Esophagus squamous epithelium (tissue), 5 donors: ENCODE measurements at regions not wholly inside any gene's neighbourhood (a gene's known extent, or its start where the extent isn't known, plus 50 kb on each side); places are given as distances from the start of the nearest gene placed in this dataset.

Experiments
- DNase-seq: peaks from one replicate; lab custom pipeline; 2025; lab: John Stamatoyannopoulos, UW
- H3K27ac ChIP-seq, 4 donors: fragments of 200-600 bp; sonication (generic); one replicate each; pipeline ENCODE4 v1.5.1; 2016 to 2019; ENCODE audit warnings: mild to moderate bottlenecking in 1 of 4
- H3K27me3 ChIP-seq, 4 donors: fragments of 200-600 bp; sonication (generic); 1 replicate in 3 of 4; 2 replicates in 1 of 4; pipeline versions ENCODE4 v1.5.1 to v1.6.0; 2017 to 2021; ENCODE audit warnings: antibody characterized with exemption in 1 of 4
- H3K36me3 ChIP-seq, 3 donors: fragments of 200-600 bp; sonication (generic); one replicate each; pipeline ENCODE4 v1.5.1; 2016 to 2019
- H3K4me1 ChIP-seq, 3 donors: fragments of 200-600 bp; sonication (generic); one replicate each; pipeline ENCODE4 v1.5.1; 2017 to 2019
- H3K4me3 ChIP-seq, 4 donors: fragments of 200-600 bp; sonication (generic); 1 replicate in 3 of 4; 2 replicates in 1 of 4; pipeline ENCODE4 v1.5.1; 2016 to 2019; ENCODE audit warnings: mild to moderate bottlenecking in 2 of 4, moderate library complexity in 1 of 4
- H3K9me3 ChIP-seq, 3 donors: fragments of 200-600 bp; sonication (generic); one replicate each; pipeline ENCODE4 v1.5.1; 2016 to 2019
- CTCF ChIP-seq, 6 experiments: fragments of 450-650 bp in 4 of 6; fragments of 200-600 bp in 2 of 6; sonication (generic) in 2 of 6; IDR thresholded peaks; one replicate each; pipeline ENCODE4 v1.5.1; 2016 to 2019; ENCODE audit warnings: antibody characterized with exemption in 6 of 6, mild to moderate bottlenecking in 4 of 6, moderate library complexity in 4 of 6
- POLR2A ChIP-seq, 4 donors: fragments of 450-650 bp; IDR thresholded peaks; one replicate each; pipeline ENCODE4 v1.6.1; 2017; ENCODE audit warnings: antibody characterized with exemption in 4 of 4, mild to moderate bottlenecking in 4 of 4, moderate library complexity in 3 of 4
- WGBS, 2 donors: methylation state at CpG; one replicate each; pipeline ENCODE4 v1.1.5; 2018; 5-methylcytosine and 5-hydroxymethylcytosine counted together
- intact Hi-C: fragments of 100-400 bp; cut with DNase I; formaldehyde crosslinking; loops from one replicate; pipeline ENCODE4 v1.15.0; 2022
- donor health status: DM: yes; HTN: yes; CAD: no.

GRCh38 chr11:70537576-70538571 is 139.5 kb downstream of the CTTN start:
- Histone ChIP-seq H3K36me3 (no peaks in the 10 kb centered on the region), H3K4me1 (no peaks in the 10 kb centered on the region), H3K9me3 (no peaks in the 10 kb centered on the region), H3K27me3 (no peaks in the 10 kb centered on the region), H3K27ac (no peak overlapping the region), H3K4me3 (no peak overlapping the region)
- DNase-seq = no peak
- intact Hi-C loops = no loop called here
- TF ChIP-seq CTCF (IDR thresholded peaks at IDR 0.05) = no peak
- TF ChIP-seq POLR2A (IDR thresholded peaks at IDR 0.05) = no peak
- WGBS, 2 donors = 72 to 100% methylated on average over 2 to 6 of the region's 28 CpGs

DNA sequence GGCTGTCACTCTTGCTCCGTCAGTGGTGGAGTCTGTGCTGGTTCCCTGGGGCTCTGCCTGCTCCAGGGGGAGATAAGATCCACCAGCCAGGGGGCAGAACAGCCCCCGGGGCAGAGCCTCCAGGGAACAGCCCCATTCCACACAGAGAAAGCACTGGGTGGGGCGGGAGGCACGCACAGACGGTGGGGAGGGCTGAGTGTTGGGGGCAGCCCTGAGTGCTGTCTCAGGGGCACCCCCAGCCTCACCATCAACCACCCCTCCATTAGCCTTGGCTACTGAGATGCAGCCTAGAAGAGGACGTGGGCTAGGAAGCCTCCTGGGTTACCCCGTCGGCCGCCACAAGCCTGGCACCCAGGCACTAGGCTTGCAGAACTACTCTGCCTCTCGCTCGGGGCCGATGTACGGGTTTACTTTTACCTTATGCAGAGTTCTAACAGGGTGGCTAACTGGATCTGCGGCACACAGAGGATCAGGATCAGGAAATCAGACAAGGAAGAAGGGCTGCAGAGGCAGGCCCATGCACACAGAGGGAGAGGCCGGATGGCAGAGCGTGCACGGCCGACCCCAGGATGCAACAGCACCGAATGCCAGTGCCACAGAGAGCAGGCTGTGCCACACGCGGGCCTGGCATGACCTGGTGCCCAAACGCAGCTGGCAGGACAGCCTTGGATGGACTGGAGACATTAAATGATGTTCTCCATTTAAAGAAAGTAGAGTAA is 140.5 kb downstream of the CTTN start:
- no peaks in the 10 kb centered on the region for H3K9me3 ChIP-seq
- WGBS, 2 donors = 88 to 90% methylated on average over 5 to 9 of the region's 22 CpGs
- H3K36me3 ChIP-seq = no peaks in the 10 kb centered on the region
- TF ChIP-seq CTCF (IDR thresholded peaks at IDR 0.05) (no peak), POLR2A (IDR thresholded peaks at IDR 0.05) (no peak)
- H3K4me1 ChIP-seq = no peaks in the 10 kb centered on the region
- H3K27ac ChIP-seq = no peak overlapping the region
- intact Hi-C loops = no loop called here
- no peaks in the 10 kb centered on the region for H3K27me3 ChIP-seq
- DNase-seq = no peak
- H3K4me3 ChIP-seq = no peak overlapping the region

DNA sequence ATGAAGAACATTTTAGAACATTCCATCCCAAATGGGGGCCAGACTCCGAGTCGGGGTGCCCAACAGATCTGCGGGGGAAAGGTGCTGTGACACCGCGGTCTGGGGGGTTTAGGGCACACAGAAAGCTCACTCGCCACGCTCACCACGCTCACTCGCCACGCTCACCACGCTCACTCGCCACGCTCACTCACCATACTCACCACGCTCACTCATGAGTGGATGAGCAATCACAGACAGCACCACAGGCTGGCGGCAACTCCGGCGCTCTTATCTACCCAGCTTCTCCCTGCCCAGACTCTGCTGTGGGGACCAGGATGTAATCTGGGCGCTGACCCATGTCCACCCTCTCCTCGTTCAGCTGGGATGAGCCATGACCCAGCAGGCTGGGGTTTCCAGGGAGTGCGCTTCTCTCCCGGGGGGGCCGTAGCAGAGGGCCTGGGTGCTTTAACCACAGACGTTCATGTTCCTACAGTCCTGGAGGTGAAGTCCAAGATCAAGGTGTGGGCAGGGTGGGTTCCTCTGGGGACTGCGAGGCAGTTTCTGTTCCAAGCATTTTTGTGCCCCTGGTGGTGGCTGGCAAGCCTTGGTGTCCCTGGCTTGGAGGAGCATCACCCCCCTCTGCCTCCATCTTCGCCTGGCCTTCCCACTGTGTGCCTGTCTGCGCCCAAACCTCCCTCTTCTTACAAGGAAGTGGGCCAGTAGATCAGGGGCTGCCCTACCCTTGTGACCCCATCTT is 141.2 kb downstream of the CTTN start:
- WGBS, 2 donors = 83 to 84% methylated on average over 14 to 15 of the region's 26 CpGs
- Histone ChIP-seq H3K9me3 (no peaks in the 10 kb centered on the region), H3K4me1 (no peaks in the 10 kb centered on the region), H3K4me3 (no peak overlapping the region), H3K36me3 (no peaks in the 10 kb centered on the region), H3K27ac (no peak overlapping the region), H3K27me3 (no peaks in the 10 kb centered on the region)
- intact Hi-C loops = no loop called here
- DNase-seq = no peak
- TF ChIP-seq POLR2A (IDR thresholded peaks at IDR 0.05) = no peak
- no peak for TF ChIP-seq CTCF (IDR thresholded peaks at IDR 0.05)

- DNase-seq = no peak
- 92 to 96% methylated on average over 5 to 9 of the region's 16 CpGs for WGBS, 2 donors
- TF ChIP-seq CTCF (IDR thresholded peaks at IDR 0.05) = no peak
- TF ChIP-seq POLR2A (IDR thresholded peaks at IDR 0.05) = no peak
- H3K27me3 ChIP-seq = no peaks in the 10 kb centered on the region
- no peak overlapping the region for H3K4me3 ChIP-seq
- no peak overlapping the region for H3K27ac ChIP-seq
- intact Hi-C loops = no loop called here
- no peaks in the 10 kb centered on the region for H3K9me3 ChIP-seq
- no peaks in the 10 kb centered on the region for H3K4me1 ChIP-seq
- no peaks in the 10 kb centered on the region for H3K36me3 ChIP-seq
These were observed 141.9 kb downstream of the CTTN start for GRCh38 chr11:70540196-70540595.
